Astrocyte (in vitro differentiated cells and primary cell): ENCODE measurements at regions not wholly inside any gene's neighbourhood (a gene's known extent, or its start where the extent isn't known, plus 50 kb on each side); places are given as distances from the start of the nearest gene placed in this dataset.

Experiments used
- DNase-seq: peaks from one replicate; pipeline ENCODE4 v3.0.0-alpha.2; 2010; ENCODE audit warnings: low read depth
- FAIRE-seq: peaks from 2 replicates; lab custom pipeline; 2011; peaks lifted over from hg19 to GRCh38; lab: Jason Lieb, UNC
- H2AFZ ChIP-seq: 2 replicates; pipeline ENCODE4 v1.6.0; 2012; ENCODE audit warnings: low read depth, low read length, inconsistent platforms
- H3K27ac ChIP-seq: 2 replicates; pipeline ENCODE4 v1.5.1; 2011; ENCODE audit warnings: low read depth, low read length, inconsistent platforms
- H3K27me3 ChIP-seq: 2 replicates; pipeline ENCODE4 v1.6.0; 2011; ENCODE audit warnings: low read length, inconsistent platforms; ENCODE audit not compliant: insufficient read depth
- H3K36me3 ChIP-seq: 2 replicates; pipeline ENCODE4 v1.5.1; 2011; ENCODE audit warnings: low read length, inconsistent platforms; ENCODE audit not compliant: insufficient read depth
- H3K4me1 ChIP-seq: 2 replicates; pipeline ENCODE4 v1.5.1; 2011; ENCODE audit warnings: low read length, inconsistent platforms; ENCODE audit not compliant: insufficient read depth
- H3K4me2 ChIP-seq: 2 replicates; pipeline ENCODE4 v1.6.0; 2012; ENCODE audit warnings: low read length, inconsistent platforms
- H3K4me3 ChIP-seq: 2 replicates; pipeline ENCODE4 v1.5.1; 2011; ENCODE audit warnings: low read depth, mild to moderate bottlenecking, low read length, inconsistent platforms; ENCODE audit not compliant: insufficient read depth
- H3K79me2 ChIP-seq: 2 replicates; pipeline ENCODE4 v1.6.0; 2012; ENCODE audit warnings: mild to moderate bottlenecking, low read length, inconsistent platforms; ENCODE audit not compliant: insufficient read depth
- H3K9ac ChIP-seq: 2 replicates; pipeline ENCODE4 v1.6.0; 2012; ENCODE audit warnings: mild to moderate bottlenecking, low read length, inconsistent platforms
- H3K9me3 ChIP-seq: 2 replicates; pipeline ENCODE4 v1.5.1; 2012; ENCODE audit warnings: low read depth, mild to moderate bottlenecking, low read length, inconsistent platforms; ENCODE audit not compliant: insufficient read depth
- H4K20me1 ChIP-seq: 2 replicates; pipeline ENCODE4 v1.6.0; 2012; ENCODE audit warnings: low read length, inconsistent platforms; ENCODE audit not compliant: insufficient read depth
- H3K27ac Mint-ChIP-seq: one replicate; pipeline ENCODE4 v1.8.0; 2021; ENCODE audit warnings: mild to moderate bottlenecking, mixed read lengths; ENCODE audit not compliant: unreplicated experiment
- H3K27me3 Mint-ChIP-seq: one replicate; pipeline ENCODE4 v1.8.0; 2021; ENCODE audit warnings: low read depth, mixed read lengths; ENCODE audit not compliant: unreplicated experiment
- H3K36me3 Mint-ChIP-seq: one replicate; pipeline ENCODE4 v1.8.0; 2021; ENCODE audit warnings: low read depth, mixed read lengths; ENCODE audit not compliant: unreplicated experiment
- H3K4me1 Mint-ChIP-seq: one replicate; pipeline ENCODE4 v1.8.0; 2021; ENCODE audit warnings: low read depth, mixed read lengths; ENCODE audit not compliant: unreplicated experiment
- H3K4me3 Mint-ChIP-seq: one replicate; pipeline ENCODE4 v1.8.0; 2021; ENCODE audit warnings: mild to moderate bottlenecking, moderate library complexity, mixed read lengths; ENCODE audit not compliant: unreplicated experiment
- H3K9me3 Mint-ChIP-seq: one replicate; pipeline ENCODE4 v1.8.0; 2021; ENCODE audit warnings: mild to moderate bottlenecking, mixed read lengths; ENCODE audit not compliant: unreplicated experiment
- CTCF ChIP-seq: IDR thresholded peaks from 2 replicates; pipeline ENCODE4 v1.5.1; 2011; ENCODE audit warnings: low read depth, mild to moderate bottlenecking, inconsistent platforms, low read length, moderate library complexity; ENCODE audit not compliant: insufficient read depth
- EZH2 ChIP-seq: IDR thresholded peaks from 2 replicates; pipeline ENCODE4 v1.6.1; 2012; ENCODE audit warnings: mild to moderate bottlenecking, low read length, inconsistent platforms; ENCODE audit not compliant: insufficient read depth

GRCh38 chr10:6342096-6342685 is 139.5 kb downstream of the PFKFB3 start:
- H3K4me1 Mint-ChIP-seq, result peaks cover 7% of the 10 kb centered on the region
- no peak for FAIRE-seq

GRCh38 chr10:6343305-6344010 is 140.7 kb downstream of the PFKFB3 start:
- Mint-ChIP-seq H3K27ac (no peak overlapping the region), H3K9me3 (peaks cover 12% of the 10 kb centered on the region), H3K27me3 (peaks cover 7% of the 10 kb centered on the region), H3K36me3 (peaks cover 5% of the 10 kb centered on the region), H3K4me3 (no peak overlapping the region), H3K4me1 (peaks cover 7% of the 10 kb centered on the region)
- Histone ChIP-seq H2AFZ (no peak overlapping the region), H3K4me2 (no peak overlapping the region), H3K27ac (no peak overlapping the region), H3K9me3 (no peaks in the 10 kb centered on the region), H4K20me1 (no peaks in the 10 kb centered on the region), H3K4me1 (peaks cover 6% of the 10 kb centered on the region), H3K9ac (no peak overlapping the region), H3K4me3 (no peak overlapping the region), H3K27me3 (no peaks in the 10 kb centered on the region), H3K79me2 (no peaks in the 10 kb centered on the region), H3K36me3 (no peaks in the 10 kb centered on the region)
- no peak for FAIRE-seq
- DNase-seq, result no peak
- no peak for TF ChIP-seq CTCF
- TF ChIP-seq EZH2, result no peak

More at GRCh38 chr10:6342096-6342685, 139.5 kb downstream of the PFKFB3 start:
- H3K27me3 Mint-ChIP-seq, result peaks cover 7% of the 10 kb centered on the region
- peaks cover 5% of the 10 kb centered on the region for H3K36me3 Mint-ChIP-seq
- no peak for DNase-seq
- Histone ChIP-seq H3K4me2 (no peak overlapping the region), H3K9me3 (no peaks in the 10 kb centered on the region), H3K9ac (no peak overlapping the region), H3K79me2 (no peaks in the 10 kb centered on the region), H3K27me3 (no peaks in the 10 kb centered on the region), H3K4me3 (no peak overlapping the region), H2AFZ (no peak overlapping the region), H3K27ac (no peak overlapping the region), H3K36me3 (no peaks in the 10 kb centered on the region), H4K20me1 (no peaks in the 10 kb centered on the region), H3K4me1 (peaks cover 6% of the 10 kb centered on the region)
- no peak overlapping the region for H3K4me3 Mint-ChIP-seq
- peaks cover 12% of the 10 kb centered on the region for H3K9me3 Mint-ChIP-seq
- TF ChIP-seq CTCF (no peak), EZH2 (no peak)
- H3K27ac Mint-ChIP-seq, result no peak overlapping the region

GRCh38 chr10:6345404-6345803 is 142.7 kb downstream of the PFKFB3 start:
- Mint-ChIP-seq H3K4me3 (no peak overlapping the region), H3K36me3 (peaks cover 8% of the 10 kb centered on the region), H3K4me1 (peaks cover 7% of the 10 kb centered on the region), H3K27ac (no peak overlapping the region), H3K27me3 (peaks cover 7% of the 10 kb centered on the region), H3K9me3 (peaks cover 8% of the 10 kb centered on the region)
- Histone ChIP-seq H3K79me2 (no peaks in the 10 kb centered on the region), H3K4me2 (no peak overlapping the region), H3K36me3 (no peaks in the 10 kb centered on the region), H2AFZ (no peak overlapping the region), H3K4me1 (peaks cover 6% of the 10 kb centered on the region), H3K9me3 (no peaks in the 10 kb centered on the region), H3K4me3 (no peak overlapping the region), H3K27me3 (no peaks in the 10 kb centered on the region), H3K27ac (no peak overlapping the region), H4K20me1 (no peaks in the 10 kb centered on the region), H3K9ac (no peak overlapping the region)
- DNase-seq (no peak), FAIRE-seq (no peak)
- TF ChIP-seq CTCF (no peak), EZH2 (no peak)
